T1000 (cell line): ENCODE measurements at regions not wholly inside any gene's neighbourhood (a gene's known extent, or its start where the extent isn't known, plus 50 kb on each side); places are given as distances from the start of the nearest gene placed in this dataset.

Experiments
- DNase-seq: peaks from one replicate; lab custom pipeline; 2025; ENCODE audit warnings: mixed read lengths; lab: John Stamatoyannopoulos, UW

DNA sequence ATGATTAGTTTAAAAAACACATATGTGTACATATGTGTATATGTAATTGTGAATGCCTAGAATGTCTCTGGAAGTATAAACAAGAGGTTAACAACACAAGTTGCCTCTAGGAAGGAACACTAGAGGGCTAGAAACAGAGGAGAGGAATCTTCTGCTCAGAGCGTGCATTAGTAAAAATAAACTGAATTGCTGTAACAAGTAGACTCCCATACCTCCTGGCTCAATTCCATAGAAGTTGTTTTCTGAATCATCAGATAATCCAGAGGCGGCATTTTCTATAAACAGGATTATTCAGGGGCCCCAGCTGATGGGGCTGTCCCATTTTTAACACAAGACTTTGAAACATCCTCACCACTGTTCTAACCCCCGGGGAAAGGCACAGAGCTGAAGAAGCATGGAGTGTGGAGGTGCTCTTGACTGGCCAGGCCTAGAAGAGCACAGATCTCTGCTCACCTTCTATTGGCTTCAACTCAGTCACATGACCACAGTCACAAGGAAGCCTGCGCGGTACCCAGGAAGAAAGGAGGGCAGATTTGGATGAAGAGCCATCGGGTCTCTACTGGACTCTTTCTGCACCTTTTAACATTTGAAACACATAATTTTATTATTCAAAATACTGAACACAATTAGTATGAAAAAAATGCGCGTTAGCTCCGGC lies 145.7 kb downstream of the TLE3 start:
- no peak for DNase-seq

DNA sequence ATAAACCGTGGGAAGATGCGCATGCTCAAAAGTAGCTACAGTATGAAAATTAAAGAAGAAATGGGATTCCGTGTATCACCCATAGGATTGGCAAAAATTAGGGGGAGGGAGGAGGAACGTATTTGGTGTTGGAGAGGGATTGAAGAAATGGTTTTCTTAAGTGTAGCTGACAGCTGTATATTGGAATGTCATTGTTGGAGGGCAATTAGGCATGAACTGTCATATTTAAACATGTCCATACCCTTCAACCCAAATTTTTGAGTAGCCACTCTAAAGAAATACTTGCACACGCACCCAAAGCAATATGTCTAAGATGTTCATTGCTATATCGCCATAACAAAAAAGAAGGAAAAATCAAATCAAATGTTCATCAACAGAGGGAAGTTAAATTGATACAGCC lies 144.7 kb downstream of the TLE3 start:
- no peak for DNase-seq

- no peak for DNase-seq
Observed at GRCh38 chr15:69953816-69954215, 143.9 kb downstream of the TLE3 start.

DNA sequence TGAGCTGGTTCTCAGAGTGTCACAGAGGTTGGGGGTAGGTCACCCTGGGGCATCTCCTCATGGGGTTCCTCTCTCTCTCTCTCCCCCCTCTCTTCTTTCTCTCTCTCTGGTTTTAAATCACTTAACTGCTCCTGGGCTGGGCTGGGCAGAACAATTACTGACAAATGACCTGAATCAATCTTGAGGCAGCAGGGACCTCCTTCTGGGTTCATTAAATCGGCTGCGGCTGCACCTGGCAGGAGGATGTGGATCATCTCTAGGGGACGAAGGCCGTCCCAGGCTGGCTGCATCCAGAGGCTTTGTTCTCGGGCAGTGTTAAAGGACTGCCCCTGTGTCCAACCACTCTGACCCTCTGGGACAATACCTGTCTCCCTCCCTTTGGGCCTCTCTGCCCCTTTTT lies 143.1 kb downstream of the TLE3 start:
- no peak for DNase-seq

DNA sequence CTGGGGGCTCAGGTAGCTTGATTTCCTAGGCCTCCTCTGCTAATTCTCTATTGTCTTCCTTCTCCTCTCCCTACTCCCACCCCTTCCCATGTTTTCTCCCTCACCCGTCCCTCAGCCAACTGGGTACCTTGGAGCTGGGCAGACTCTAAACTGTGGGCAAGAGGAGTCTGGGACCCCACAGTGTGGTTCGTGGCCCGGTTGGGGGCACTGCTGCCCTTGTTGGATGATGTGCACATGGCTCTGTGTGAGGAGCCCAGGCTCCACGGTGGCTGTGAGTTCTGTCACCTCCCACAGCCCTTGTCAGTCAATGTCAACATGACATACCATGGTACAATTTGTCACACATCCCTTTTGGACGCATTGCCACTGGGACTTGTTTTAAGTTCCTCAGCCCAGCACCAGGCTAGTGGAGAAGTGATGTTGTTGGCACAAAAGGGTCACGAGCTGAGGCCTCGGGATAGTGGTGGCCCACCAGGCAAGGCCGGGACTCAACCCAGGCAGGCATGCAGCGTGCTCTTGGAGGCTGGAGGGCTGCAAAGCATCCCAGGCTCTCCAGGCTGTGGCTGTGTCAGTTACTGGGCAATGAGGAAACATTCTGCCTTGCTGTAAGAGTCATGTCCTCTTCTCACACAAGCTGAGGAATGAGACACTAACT lies 142.3 kb downstream of the TLE3 start:
- no peak for DNase-seq

DNA sequence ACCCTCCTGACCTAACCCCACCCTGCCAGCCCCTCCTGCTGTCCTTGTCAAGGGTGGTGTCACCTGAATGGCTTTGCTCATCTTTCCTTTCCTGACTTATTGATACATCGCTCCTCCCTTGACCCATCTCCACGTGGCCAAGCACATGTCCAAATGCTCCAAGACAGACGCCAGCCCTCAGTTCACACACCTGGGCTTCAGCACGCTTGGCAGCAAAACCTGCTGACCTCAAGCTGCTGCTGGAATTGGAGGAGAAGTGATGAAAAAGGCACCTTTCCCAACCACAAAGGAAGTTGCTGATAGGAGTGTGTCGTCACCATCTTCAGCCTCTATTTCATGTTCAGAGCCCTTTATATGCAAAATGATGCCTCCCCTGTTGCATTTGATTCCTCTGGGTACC lies 141.3 kb downstream of the TLE3 start:
- no peak for DNase-seq

GRCh38 chr15:69957175-69957574 lies 140.5 kb downstream of the TLE3 start:
- no peak for DNase-seq

DNA sequence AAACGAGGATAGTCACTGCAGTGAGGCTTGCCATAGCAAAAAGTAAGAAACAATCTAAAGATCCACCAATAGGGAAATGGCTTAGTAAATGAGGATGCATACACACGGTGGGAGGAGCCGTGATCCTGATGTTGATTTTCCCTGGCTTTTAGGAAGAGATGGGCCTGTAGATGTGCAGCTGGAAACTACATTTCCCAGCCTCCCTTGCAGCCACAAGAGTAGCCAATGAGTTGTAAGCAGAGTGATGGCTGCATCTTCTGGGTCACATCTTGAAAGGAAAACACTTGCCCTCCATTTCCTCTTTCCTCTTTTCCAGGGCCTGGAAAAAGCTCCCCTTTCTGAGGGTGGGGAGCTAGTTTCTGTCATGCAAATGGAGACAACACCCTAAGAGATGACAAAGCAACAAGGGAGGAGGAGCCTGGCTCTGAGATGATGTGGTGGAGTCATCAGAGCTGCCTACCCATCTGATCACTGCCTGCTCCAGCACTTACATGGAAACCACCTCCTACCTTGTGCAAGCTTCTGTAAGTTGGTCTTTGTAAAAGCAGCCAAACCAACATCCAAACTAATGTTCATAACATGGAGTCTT lies 139.1 kb downstream of the TLE3 start:
- no peak for DNase-seq

GRCh38 chr15:69962561-69962960 lies 135.2 kb downstream of the TLE3 start:
- DNase-seq = no peak

DNA sequence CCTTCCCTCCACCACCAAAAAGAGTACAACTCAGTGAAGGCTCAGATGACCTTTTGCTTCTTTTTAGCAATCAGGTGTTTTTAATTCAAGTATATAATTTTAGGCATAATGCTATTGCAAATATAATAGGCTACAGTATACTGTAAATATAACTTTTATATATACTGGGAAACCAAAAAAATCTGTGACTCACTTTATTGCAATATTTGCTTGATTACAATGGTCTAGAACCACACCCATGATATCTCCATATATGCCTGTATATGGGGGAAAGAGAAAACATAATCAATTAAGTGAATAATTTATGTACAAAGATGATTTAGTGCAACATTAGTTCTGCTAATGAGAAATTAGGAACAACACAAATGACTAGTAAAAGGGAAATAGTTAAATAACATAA lies 134.3 kb downstream of the TLE3 start:
- DNase-seq = no peak

DNA sequence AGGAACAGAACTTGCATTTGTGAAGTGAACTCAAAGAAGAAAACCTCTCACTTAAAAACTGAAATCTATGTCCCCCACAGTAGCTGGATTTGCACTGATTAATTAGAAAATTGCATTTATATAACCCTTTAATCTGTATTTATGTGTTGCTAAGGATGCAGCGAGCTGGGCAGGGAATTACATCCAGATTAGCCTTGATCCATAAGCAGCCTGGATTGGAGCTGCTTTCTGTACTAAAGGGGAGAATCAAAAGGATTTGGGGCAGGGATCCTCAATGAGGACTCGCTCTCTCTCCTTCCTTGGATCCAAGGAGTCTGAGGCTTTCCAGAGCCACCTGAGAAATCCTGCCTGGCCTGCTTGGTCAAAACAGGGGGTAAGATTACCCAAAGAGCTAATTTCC lies 125.9 kb downstream of the TLE3 start:
- no peak for DNase-seq

GRCh38 chr15:69972436-69972835 lies 125.3 kb downstream of the TLE3 start:
- DNase-seq = no peak

- DNase-seq = no peak
Observed at GRCh38 chr15:69973102-69973714, 124.5 kb downstream of the TLE3 start.

GRCh38 chr15:69973880-69974279 lies 123.8 kb downstream of the TLE3 start:
- DNase-seq = no peak

- no peak for DNase-seq
Observed at GRCh38 chr15:69974321-69974720, 123.4 kb downstream of the TLE3 start.

GRCh38 chr15:69976366-69976994 lies 121.2 kb downstream of the TLE3 start:
- peak; percentile 17 for DNase-seq

GRCh38 chr15:69978603-69979002 lies 119.1 kb downstream of the TLE3 start:
- no peak for DNase-seq

DNA sequence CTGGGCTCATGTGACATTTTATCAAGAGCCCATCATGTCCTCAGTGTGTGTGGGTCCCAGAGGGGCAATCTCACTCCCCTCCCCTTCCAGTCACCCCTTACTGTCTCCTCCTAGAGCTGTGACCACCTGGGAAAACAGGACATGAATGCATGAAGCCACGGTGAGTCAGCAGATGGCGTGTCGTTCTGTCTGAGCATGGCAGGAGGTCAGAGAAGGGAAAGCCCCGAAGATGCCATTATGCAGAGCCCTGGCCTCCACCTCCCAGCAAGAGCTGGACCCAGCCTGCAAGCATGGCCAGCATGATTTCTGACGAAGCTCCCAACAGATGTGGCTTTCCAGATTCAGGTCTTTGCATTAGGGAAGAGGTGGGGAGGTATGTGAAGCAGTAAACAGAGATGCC lies 118.5 kb downstream of the TLE3 start:
- no peak for DNase-seq

DNA sequence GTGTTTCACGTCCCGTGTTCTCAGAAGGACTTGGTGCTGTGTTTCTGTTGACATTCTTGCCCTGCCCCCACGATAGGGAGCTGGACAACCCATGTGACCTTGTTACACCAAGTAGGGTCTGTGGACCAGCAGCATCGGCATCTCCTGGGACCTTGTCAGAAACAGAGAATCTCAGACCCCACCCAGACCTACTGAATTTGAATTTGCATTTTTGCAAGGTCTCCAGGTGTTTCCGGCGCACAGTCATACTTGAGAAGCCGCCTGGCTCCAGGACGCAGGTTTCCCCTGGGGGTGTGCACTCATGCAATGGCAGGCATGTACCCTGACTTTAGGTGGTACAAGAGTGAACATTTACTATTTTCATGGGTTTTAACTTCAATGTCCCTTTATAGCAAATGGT lies 117.9 kb downstream of the TLE3 start:
- no peak for DNase-seq

GRCh38 chr15:69980341-69981059 lies 117.2 kb downstream of the TLE3 start:
- DNase-seq = no peak

DNA sequence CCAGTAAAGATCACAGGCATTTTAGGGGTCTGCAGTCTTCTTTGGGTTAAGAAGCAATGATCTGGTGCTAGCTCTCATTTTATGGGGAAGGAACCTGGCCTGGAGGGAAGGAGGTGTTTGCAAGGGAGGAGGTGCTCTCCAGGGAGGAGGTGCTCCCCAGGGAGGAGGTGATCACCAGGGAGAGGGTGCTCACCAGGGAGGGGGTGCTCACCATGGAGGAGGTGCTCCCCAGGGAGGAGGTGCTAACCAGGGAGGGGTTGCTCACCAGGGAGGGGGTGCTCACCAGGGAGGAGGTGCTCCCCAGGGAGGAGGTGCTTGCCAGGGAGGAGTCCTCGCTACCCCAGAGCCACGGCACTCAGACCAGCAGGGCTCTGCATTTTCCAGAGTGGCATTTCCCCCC lies 115.7 kb downstream of the TLE3 start:
- no peak for DNase-seq

- no peak for DNase-seq
Observed at GRCh38 chr15:69983696-69984265, 113.9 kb downstream of the TLE3 start.
